GM23338 (cell line): ENCODE measurements at regions not wholly inside any gene's neighbourhood (a gene's known extent, or its start where the extent isn't known, plus 50 kb on each side); places are given as distances from the start of the nearest gene placed in this dataset.
A peak's percentile ranks its signal among the peaks of the same experiment; 100 is the strongest.

Source experiments
- ATAC-seq: fragments of 200-7000 bp; cut with Tn5 transposase; 3 replicates; pipeline ENCODE4 v1.9.1; 2020
- DNase-seq: peaks from one replicate; pipeline ENCODE4 v3.0.0-alpha.2; 2015; ENCODE audit warnings: low spot score
- H2AFZ ChIP-seq: fragments of 200-600 bp; sonication (generic); 2 replicates; pipeline ENCODE4 v1.8.0; 2016; ENCODE audit warnings: antibody characterized with exemption, mild to moderate bottlenecking, moderate library complexity
- H3F3A ChIP-seq: fragments of 200-600 bp; sonication (generic); replicated peaks from 2 replicates; pipeline ENCODE4 v1.8.0; 2017; ENCODE audit warnings: antibody characterized with exemption, mixed run types, low read depth
- H3K27ac ChIP-seq: fragments of 200-600 bp; sonication (generic); 2 replicates; pipeline ENCODE4 v1.6.1; 2016; ENCODE audit warnings: low read depth
- H3K27me3 ChIP-seq: fragments of 200-600 bp; sonication (generic); 2 replicates; pipeline ENCODE4 v1.8.0; 2016; ENCODE audit warnings: mild to moderate bottlenecking, mixed run types, moderate library complexity; ENCODE audit not compliant: insufficient read depth
- H3K36me3 ChIP-seq: fragments of 200-600 bp; sonication (generic); 2 replicates; pipeline ENCODE4 v1.8.0; 2016; ENCODE audit warnings: mild to moderate bottlenecking; ENCODE audit not compliant: insufficient read depth
- H3K4me1 ChIP-seq: fragments of 200-600 bp; sonication (generic); 2 replicates; pipeline ENCODE4 v1.8.0; 2016; ENCODE audit warnings: mild to moderate bottlenecking, moderate library complexity; ENCODE audit not compliant: insufficient read depth
- H3K4me2 ChIP-seq: fragments of 200-600 bp; sonication (generic); 2 replicates; pipeline ENCODE4 v1.7.1; 2017; ENCODE audit warnings: mixed run types
- H3K4me3 ChIP-seq: fragments of 200-600 bp; sonication (generic); 2 replicates; pipeline ENCODE4 v1.6.1; 2016; ENCODE audit warnings: mixed run types
- H3K79me2 ChIP-seq: fragments of 200-600 bp; sonication (generic); replicated peaks from 2 replicates; pipeline ENCODE4 v1.8.0; 2017; ENCODE audit warnings: mild to moderate bottlenecking; ENCODE audit not compliant: insufficient read depth
- H3K9me2 ChIP-seq: fragments of 200-600 bp; sonication (generic); 2 replicates; pipeline ENCODE4 v1.8.0; 2017; ENCODE audit not compliant: insufficient read depth
- H4K20me1 ChIP-seq: fragments of 200-600 bp; sonication (generic); replicated peaks from 2 replicates; pipeline ENCODE4 v1.8.0; 2017; ENCODE audit warnings: mild to moderate bottlenecking; ENCODE audit not compliant: insufficient read depth
- H3K27ac Mint-ChIP-seq: 2 replicates; pipeline ENCODE4 v1.8.0; 2020; ENCODE audit warnings: inconsistent platforms, mild to moderate bottlenecking, moderate library complexity, mixed read lengths
- H3K27me3 Mint-ChIP-seq: 3 replicates; pipeline ENCODE4 v1.8.0; 2022; ENCODE audit warnings: low read depth, mild to moderate bottlenecking, moderate library complexity, mixed read lengths, inconsistent platforms; ENCODE audit not compliant: insufficient read depth, poor library complexity
- H3K36me3 Mint-ChIP-seq: 3 replicates; pipeline ENCODE4 v1.8.0; 2021; ENCODE audit warnings: low read depth, mild to moderate bottlenecking, inconsistent platforms, moderate library complexity, mixed read lengths
- H3K4me1 Mint-ChIP-seq: 3 replicates; pipeline ENCODE4 v1.8.0; 2020; ENCODE audit warnings: mild to moderate bottlenecking, inconsistent platforms, mixed read lengths
- H3K4me3 Mint-ChIP-seq: 3 replicates; pipeline ENCODE4 v1.8.0; 2021; ENCODE audit warnings: moderate library complexity, mild to moderate bottlenecking, inconsistent platforms, mixed read lengths
- H3K9me3 Mint-ChIP-seq: 3 replicates; pipeline ENCODE4 v1.8.0; 2020; ENCODE audit warnings: moderate library complexity, mild to moderate bottlenecking, inconsistent platforms, mixed read lengths
- CREB1 ChIP-seq: fragments of 250-450 bp; sonication (Bioruptor Pico); IDR thresholded peaks from 2 replicates; pipeline ENCODE4 v1.5.0; 2020; ENCODE audit warnings: low read depth, mild to moderate bottlenecking, moderate library complexity
- CTCF ChIP-seq, 2 experiments: fragments of 200-600 bp in 1 of 2; sonication (generic) in 1 of 2; conservative IDR thresholded peaks; 2 replicates each; pipeline versions ENCODE4 v1.5.1 to v1.6.1; 2016 to 2017; ENCODE audit warnings: antibody characterized with exemption in 2 of 2, low read depth in 2 of 2, mild to moderate bottlenecking in 2 of 2, moderate library complexity in 1 of 2
- JUNB ChIP-seq: IDR thresholded peaks from one replicate; pipeline ENCODE4 v1.6.1; 2016; ENCODE audit warnings: antibody characterized with exemption; ENCODE audit not compliant: unreplicated experiment
- POLR2AphosphoS5 ChIP-seq: IDR thresholded peaks from 2 replicates; pipeline ENCODE4 v1.6.1; 2016; ENCODE audit warnings: antibody characterized with exemption, low read depth
- REST ChIP-seq: IDR thresholded peaks from one replicate; pipeline ENCODE4 v1.6.1; 2018; ENCODE audit warnings: antibody characterized with exemption; ENCODE audit not compliant: unreplicated experiment

DNA sequence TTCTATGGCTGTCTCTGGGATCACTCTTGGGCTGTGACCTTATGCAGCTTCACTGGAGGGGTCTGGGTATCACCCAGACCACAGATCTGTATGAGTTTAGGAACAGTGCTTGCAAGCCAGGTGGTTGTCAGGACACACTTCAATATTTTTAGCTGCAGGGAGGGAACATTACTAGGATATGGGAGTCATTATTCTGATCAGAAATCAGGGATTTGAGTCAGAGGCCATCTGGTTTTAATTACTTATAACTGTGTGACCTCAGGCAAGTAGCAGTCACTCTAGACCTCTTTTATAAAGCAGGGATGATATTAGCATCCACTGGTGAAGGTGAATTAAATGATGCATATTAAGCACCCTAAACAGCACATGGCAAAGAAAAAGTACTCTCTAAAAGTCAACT, 60.1 kb upstream of the NMUR2 start (continued):
- no peak for TF ChIP-seq REST
- TF ChIP-seq POLR2AphosphoS5 = no peak
- TF ChIP-seq CREB1 (CRISPR knock-in tag) = no peak
- TF ChIP-seq CTCF (conservative IDR thresholded peaks at IDR 0.05; ENCODE audit: low read depth in 2 of 2) = no peak
- TF ChIP-seq JUNB = no peak

- H3K27ac Mint-ChIP-seq = no peak overlapping the region
Measured at GRCh38 chr5:152466085-152466745, 61.1 kb upstream of the NMUR2 start.

More at GRCh38 chr5:152466085-152466745, 61.1 kb upstream of the NMUR2 start:
- peaks cover 4% of the 10 kb centered on the region; the same call in 1 of the 2 replicates for H3K4me1 ChIP-seq
- no peak overlapping the region for H3K27ac ChIP-seq
- Mint-ChIP-seq H3K36me3 (no peaks in the 10 kb centered on the region), H3K4me3 (no peak overlapping the region), H3K9me3 (no peaks in the 10 kb centered on the region), H3K27me3 (no peaks in the 10 kb centered on the region), H3K4me1 (peaks cover 13% of the 10 kb centered on the region; the same call in 2 of the 3 replicates)
- no peak overlapping the region for H3K4me3 ChIP-seq
- H3K9me2 ChIP-seq = 0 out of 2 replicates have a peak, but pooled peaks cover 12% of the 10 kb centered on the region
- H2AFZ ChIP-seq = no peak overlapping the region
- TF ChIP-seq CTCF (conservative IDR thresholded peaks at IDR 0.05; ENCODE audit: low read depth in 2 of 2) (peak in 1 of 2 experiments; percentile 38; a peak in 2 of 4 replicates), CREB1 (CRISPR knock-in tag) (no peak)
- no peaks in the 10 kb centered on the region for H3K27me3 ChIP-seq
- H4K20me1 ChIP-seq = no peaks in the 10 kb centered on the region
- DNase-seq (no peak), ATAC-seq (no peak)
- no peaks in the 10 kb centered on the region for H3K36me3 ChIP-seq
- H3K4me2 ChIP-seq = no peak overlapping the region
- H3K79me2 ChIP-seq = no peaks in the 10 kb centered on the region
- H3F3A ChIP-seq = no peaks in the 10 kb centered on the region
